NCI-H187 (cell line): ENCODE measurements at regions not wholly inside any gene's neighbourhood (a gene's known extent, or its start where the extent isn't known, plus 50 kb on each side); places are given as distances from the start of the nearest gene placed in this dataset.

ENCODE experiments used
- DNase-seq, 2 experiments: peaks; one replicate each; lab custom pipeline; 2025; lab: John Stamatoyannopoulos, UW

- DNase-seq, result no peak
Observed at GRCh38 chr4:163582703-163583102, 88.2 kb downstream of the TMA16 start.

GRCh38 chr4:163587867-163588266 is 93.4 kb downstream of the TMA16 start:
- no peak for DNase-seq

DNA sequence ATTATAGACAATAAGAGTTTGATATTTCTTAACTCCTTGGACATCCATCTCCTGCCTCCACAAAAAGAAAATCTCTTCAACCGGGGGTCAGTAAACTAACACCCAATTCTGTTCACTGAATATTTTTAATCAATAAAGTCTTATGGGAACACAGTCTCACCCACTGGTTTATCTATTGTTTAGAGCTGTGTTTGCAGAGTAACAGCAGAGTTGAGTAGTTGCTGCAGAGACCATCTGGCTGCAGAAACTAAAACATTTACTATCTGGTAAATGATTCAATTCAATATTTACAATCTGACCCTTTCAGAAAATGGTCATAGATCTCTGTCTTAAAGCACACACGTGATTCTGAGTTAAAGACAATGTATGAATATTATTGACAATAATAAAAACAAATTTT is 94.0 kb downstream of the TMA16 start:
- no peak for DNase-seq

DNA sequence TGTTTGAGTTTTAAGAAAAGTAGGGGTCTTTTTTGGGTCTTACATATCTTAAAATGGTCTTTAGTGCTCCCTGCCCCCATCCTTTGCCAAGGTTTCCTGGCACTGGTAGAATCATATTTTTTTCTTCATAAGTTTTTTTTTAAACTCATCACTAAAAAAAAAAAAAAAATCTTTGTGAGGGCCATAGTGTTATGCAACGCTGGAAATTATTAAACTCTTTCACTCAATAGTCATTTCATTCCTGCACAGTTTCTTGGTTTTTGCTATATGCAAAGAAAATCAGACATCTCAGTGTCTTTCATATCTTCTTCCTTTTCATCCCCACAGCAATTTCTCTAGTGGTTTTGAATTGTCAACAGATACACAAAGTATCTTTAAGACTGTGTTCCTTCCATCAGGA is 95.6 kb downstream of the TMA16 start:
- no peak for DNase-seq

GRCh38 chr4:163590619-163591264 is 96.3 kb downstream of the TMA16 start:
- DNase-seq, result no peak

- DNase-seq, result no peak
Observed at GRCh38 chr4:163591614-163592020, 97.1 kb downstream of the TMA16 start.

DNA sequence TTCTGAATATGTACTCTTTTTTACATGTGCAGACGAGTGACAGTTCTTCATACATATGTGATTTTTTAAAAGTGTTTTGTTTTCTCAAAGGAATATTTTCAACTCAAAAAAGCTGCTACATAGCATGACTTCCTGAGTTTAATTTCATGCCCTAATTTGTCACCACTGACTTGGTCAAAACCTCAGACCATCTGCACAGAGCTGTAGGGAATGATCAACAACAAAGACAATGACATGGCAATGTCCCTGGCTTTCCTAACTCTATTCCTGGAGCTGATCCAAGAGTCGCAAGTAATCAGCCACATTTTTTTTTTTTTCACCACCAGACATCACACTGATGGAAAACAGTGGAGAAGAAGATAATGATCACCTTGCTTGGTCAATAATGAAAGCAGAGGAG is 97.7 kb downstream of the TMA16 start:
- no peak for DNase-seq

DNA sequence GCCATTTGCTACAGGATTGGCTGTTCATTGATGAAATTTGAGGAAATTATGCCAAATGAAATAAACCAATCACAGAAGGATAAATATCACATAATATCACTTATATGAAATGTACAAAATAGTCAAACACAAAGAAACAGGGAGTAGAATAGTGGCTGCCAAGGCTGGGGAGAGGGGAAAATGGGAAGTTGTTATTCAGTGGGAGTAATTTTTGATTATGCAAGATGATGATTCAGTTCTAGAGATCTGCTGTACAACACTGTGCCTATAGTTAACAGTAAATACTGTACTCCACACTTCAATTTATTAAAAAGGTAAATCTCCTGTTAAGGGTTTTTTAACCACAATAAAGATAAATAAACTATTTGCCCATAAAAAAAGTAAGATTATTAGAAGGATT is 101.1 kb downstream of the TMA16 start:
- no peak for DNase-seq

DNA sequence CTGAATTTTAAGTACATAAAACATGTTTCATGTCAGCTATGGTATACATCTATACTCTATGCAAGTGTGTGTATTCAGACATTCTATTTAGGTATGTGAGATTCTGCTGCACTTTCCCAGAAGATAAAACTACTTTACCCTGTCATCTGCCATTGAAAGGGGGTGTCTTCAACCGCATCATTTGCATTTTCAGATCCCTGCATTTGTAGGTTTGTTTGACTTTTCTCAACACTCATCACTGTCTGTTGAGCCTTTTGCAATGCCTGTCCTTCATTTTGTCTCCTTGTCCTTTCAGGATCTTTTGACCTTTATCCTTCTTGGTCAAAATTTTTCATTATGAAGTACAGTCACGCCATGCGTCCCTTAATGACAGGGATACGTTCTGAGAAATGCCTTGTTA is 103.5 kb downstream of the TMA16 start:
- no peak for DNase-seq

DNA sequence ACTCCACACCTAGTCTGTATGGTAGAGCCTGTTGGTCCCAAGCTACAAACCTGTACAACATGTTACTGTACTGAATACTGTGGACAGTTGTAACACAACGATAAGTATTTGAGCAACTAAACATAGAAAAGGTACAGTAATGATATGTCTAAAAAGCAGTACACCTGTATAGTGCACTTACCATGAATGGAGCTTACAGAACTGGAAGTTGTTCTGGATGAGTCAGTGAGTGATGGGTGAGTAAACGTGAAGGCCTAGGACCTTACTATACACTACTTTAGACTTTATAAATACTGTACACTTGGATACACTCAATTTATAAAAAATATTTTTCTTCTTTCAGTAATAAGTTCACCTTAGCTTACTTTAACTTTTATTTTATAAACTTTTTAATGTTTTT is 104.0 kb downstream of the TMA16 start:
- DNase-seq, result no peak

DNA sequence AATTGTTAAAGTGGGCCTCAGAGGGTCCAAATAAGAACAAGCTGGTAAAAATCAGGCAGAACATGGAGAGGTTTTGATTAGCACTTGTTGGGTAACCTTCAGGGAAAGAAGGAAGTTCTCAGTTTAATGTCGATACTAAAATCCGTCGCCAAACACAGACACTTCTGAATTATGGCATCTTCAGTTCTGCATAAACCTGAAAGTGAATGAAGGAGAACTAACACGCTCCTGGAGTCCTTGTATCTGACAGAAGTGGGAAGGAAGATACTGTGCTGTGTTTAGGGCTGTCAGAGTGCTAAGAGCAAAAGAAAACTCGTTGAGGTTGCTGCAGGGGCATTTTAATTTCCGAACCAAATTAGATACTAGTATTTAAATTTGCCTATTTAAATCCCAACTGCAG is 106.2 kb downstream of the TMA16 start:
- DNase-seq, result no peak

DNA sequence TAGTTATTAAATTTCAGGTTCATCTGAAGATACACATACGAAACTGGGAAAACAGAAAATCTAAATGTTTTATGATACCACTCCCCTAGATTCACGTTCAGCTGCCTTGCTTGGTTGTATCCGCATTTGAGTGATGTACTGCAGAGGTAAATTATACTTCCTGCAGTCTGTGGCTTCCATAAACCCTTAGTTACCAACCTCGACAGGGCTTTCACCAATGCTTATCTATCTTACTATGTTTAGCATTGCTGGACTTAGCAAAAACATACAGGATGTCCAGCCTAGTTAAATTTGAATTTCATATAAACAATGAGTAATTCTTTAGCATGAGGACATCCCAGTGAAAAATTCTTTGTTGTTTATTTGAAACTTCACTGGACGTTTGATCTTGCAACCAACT is 108.8 kb downstream of the TMA16 start:
- no peak for DNase-seq

DNA sequence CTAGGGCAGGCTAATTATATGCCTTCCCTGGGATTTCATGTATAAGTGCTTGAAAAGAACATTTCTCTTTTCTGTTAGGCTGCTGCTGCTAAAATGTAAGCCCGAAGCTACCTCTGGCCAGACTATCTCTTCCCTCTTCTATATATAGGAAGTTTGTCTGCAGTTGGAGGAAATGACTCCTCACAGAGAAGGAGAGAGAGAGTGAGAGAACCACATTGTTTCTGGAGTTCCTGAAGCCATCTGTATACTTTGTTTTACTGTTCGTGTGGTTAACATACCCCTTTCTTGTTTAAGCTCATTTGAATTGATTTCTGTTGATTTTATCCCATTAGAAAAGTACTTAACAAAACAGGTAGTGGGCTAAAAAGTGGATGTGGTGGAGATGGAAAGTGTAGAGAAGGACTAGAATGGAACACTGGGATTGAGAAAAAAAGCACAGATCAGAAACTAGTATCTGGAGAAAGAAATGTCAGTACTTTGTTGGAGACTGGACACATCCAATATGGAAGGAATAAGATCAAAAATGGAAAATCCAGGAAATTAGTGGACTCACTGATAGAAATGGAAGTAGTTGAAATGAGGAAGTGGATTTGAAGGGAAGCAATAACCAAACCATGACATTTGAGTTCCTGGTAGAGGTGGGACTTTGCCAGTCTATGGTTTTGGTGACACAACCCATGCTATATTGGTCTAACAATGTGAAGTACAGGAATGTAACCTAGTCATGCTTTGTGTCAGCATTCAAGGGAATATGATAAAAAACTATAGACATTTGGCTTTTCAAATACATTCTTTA is 112.6 kb downstream of the TMA16 start:
- DNase-seq, result no peak

- DNase-seq, result no peak
Observed at GRCh38 chr4:163609019-163609418, 114.5 kb downstream of the TMA16 start.

- no peak for DNase-seq
Observed at GRCh38 chr4:163610648-163611047, 116.2 kb downstream of the TMA16 start.

DNA sequence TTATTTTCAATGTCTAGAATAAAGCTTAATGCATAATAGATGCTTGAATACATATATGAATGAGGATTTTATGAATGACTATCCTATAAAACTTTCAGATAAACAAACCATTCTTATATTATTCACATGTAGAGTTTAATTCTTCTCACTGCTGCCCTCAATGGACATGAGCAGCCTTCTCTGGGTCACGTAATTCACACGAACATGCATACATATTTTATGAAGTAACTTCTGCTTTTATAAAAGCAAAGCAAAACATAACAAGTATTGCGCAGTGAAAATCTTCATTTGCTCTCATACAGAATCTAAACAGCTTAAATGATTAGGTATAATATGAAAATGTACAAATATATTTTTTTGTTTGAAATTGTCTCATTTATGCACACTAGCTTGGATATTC is 116.7 kb downstream of the TMA16 start:
- no peak for DNase-seq

GRCh38 chr4:163611784-163612445 is 117.4 kb downstream of the TMA16 start:
- DNase-seq, result no peak

DNA sequence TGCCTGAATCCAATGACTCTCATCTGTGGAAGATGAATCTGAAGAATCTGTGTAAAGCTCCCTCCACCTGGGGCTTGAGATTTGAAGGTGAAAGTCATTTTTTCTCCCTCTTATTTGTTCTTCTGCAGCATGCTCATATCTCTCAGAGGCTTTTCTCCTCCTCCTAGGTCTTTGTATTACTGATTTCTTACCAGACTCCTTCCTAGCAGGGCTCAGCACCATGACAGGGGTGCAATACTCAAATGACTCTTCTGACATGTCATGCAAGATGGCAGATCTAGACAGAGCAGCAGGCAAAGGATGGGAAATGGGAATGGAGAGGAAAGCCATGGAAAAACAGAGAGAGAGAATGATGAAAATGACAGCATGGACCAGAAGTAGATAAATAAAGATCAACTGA is 118.3 kb downstream of the TMA16 start:
- no peak for DNase-seq

DNA sequence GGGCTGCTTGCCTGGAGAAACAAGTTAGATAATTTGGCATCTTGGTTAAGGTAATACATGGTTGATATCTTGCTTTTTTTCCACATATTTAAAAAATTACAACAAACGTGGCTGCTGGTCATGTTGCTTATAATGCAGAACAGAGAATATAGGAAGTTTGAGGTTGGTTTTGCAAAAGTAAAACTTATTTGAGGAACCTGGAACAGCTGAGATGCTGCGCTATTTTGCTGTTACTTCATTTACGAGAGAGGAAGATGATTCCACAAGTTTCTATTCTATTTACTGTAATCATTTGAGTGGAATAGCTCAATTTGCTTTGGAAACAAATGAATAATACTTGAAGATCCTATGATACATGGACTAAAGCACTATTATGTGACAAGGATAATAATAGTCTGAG is 118.9 kb downstream of the TMA16 start:
- DNase-seq, result no peak

GRCh38 chr4:163614866-163615265 is 120.4 kb downstream of the TMA16 start:
- DNase-seq, result no peak

DNA sequence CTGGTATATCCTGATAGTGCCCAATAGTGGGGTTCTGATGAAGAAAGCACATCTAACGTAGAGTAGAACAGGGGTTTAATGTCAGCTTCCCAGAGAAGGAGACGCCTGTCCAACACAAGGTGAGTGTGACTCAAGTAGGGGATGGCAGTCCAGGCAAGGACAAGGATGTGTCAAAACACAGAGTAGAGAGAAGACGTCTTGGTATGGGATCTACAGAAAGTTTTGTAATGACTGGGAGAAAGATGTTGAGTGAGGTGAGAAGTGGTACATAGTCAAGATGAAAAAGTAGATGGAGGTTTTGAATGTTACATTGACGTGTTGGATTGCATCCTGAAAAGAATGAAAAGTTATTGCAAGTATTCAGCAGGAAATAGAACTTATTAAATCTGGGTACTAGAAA is 124.4 kb downstream of the TMA16 start:
- DNase-seq, result no peak

DNA sequence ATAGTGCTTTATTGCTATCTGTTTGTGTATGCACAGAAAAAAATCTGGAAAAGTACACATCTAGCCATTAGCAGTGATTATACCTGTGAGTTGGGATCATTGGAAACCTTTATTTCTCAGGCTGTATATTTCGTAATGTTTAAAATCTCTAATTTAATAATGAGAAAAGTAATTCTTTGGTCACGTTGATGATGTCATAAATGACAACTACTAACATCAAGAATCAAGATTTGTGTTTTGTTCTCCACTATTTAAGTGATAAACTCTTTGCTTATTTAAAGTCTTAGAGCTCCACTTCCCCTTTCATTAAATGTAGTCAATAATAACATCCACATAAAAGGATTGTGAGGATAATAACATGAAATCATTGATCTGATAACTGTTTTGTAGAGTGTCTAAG is 126.2 kb downstream of the TMA16 start:
- no peak for DNase-seq

DNA sequence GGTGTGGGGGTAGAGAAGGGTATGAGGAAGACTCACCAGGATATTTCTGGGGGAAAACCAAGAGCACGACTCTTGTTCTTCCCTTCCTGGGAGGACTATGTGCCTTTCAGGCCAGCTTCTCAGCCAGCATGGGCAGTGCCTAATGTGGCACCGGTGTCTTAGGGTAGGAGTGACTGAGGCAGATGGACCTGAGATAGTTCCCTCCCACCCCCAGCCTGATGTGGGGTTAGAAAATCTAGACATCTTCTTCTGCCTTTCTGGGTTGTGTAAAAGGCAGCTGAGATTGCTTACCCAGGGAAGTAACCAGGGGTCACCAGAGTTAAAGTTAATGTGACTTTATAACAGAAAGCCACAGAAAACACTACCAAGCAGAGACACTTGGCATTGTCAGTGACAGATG is 127.3 kb downstream of the TMA16 start:
- no peak for DNase-seq
